ENCODE measurements at regions not wholly inside any gene's neighbourhood (a gene's known extent, or its start where the extent isn't known, plus 50 kb on each side); places are given as distances from the start of the nearest gene placed in this dataset.

DNA sequence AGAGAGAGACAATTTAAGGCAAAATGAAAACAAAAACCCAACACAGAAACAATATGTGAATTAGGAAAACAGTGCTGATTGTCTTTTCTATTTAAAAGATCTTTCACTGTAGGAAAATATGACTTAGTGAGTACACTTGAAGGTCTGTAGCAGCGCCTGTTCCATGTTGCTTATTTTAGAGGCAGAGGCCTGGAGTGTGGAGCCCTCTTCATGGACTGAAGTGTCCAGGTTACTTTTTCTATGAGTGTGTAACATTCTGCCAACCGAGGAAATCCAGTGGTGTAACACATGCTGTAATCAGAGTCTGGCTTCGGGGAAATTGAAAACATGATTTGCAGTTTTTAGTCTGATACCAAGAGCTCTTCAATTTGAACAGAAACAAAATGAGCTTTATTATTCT is 64.0 kb upstream of the GPRIN3 start:
- TF ChIP-seq, protein P1, sequence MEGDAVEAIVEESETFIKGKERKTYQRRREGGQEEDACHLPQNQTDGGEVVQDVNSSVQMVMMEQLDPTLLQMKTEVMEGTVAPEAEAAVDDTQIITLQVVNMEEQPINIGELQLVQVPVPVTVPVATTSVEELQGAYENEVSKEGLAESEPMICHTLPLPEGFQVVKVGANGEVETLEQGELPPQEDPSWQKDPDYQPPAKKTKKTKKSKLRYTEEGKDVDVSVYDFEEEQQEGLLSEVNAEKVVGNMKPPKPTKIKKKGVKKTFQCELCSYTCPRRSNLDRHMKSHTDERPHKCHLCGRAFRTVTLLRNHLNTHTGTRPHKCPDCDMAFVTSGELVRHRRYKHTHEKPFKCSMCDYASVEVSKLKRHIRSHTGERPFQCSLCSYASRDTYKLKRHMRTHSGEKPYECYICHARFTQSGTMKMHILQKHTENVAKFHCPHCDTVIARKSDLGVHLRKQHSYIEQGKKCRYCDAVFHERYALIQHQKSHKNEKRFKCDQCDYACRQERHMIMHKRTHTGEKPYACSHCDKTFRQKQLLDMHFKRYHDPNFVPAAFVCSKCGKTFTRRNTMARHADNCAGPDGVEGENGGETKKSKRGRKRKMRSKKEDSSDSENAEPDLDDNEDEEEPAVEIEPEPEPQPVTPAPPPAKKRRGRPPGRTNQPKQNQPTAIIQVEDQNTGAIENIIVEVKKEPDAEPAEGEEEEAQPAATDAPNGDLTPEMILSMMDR (IDR thresholded peaks at IDR 0.05), result no peak
- TF ChIP-seq POLR2A (IDR thresholded peaks at IDR 0.05), result no peak
